Stomach (tissue), 8 donors: ENCODE measurements at regions not wholly inside any gene's neighbourhood (a gene's known extent, or its start where the extent isn't known, plus 50 kb on each side); places are given as distances from the start of the nearest gene placed in this dataset.

Source experiments
- DNase-seq, 2 donors: peaks; one replicate each; pipeline versions ENCODE4 v3.0.0 to v3.0.0-alpha.2; 2013 to 2019
- H3K27ac ChIP-seq, 5 donors: fragments of 200-600 bp in 4 of 5; sonication (generic) in 4 of 5; one replicate each; pipeline ENCODE4 v1.5.1; 2013 to 2019; ENCODE audit warnings: mild to moderate bottlenecking in 1 of 5, moderate library complexity in 1 of 5
- H3K27me3 ChIP-seq, 3 donors: fragments of 200-600 bp; sonication (generic); one replicate each; pipeline ENCODE4 v1.5.1; 2017 to 2019; ENCODE audit warnings: mixed run types in 1 of 3
- H3K36me3 ChIP-seq, 4 donors: fragments of 200-600 bp; sonication (generic); 1 replicate in 3 of 4; 2 replicates in 1 of 4; pipeline ENCODE4 v1.5.1; 2016 to 2019
- H3K4me1 ChIP-seq, 4 donors: fragments of 200-600 bp; sonication (generic); one replicate each; pipeline ENCODE4 v1.5.1; 2016 to 2019
- H3K4me3 ChIP-seq, 4 donors: fragments of 200-600 bp; sonication (generic) in 3 of 4; one replicate each; pipeline ENCODE4 v1.5.1; 2016 to 2019; ENCODE audit warnings: mild to moderate bottlenecking in 1 of 4
- H3K9me3 ChIP-seq, 4 donors: fragments of 200-600 bp; sonication (generic); one replicate each; pipeline ENCODE4 v1.5.1; 2016 to 2019
- CTCF ChIP-seq, 7 experiments: fragments of 450-650 bp in 4 of 7; fragments of 200-600 bp in 3 of 7; sonication (generic) in 3 of 7; IDR thresholded peaks; one replicate each; pipeline ENCODE4 v1.5.1; 2016 to 2019; ENCODE audit warnings: antibody characterized with exemption in 7 of 7, control low read depth in 2 of 7, mild to moderate bottlenecking in 1 of 7
- EP300 ChIP-seq: sonication (generic); formaldehyde crosslinking; IDR thresholded peaks from one replicate; pipeline ENCODE4 v1.6.1; 2017; ENCODE audit warnings: antibody characterized with exemption
- POLR2A ChIP-seq, 4 donors: fragments of 450-650 bp; IDR thresholded peaks; one replicate each; pipeline ENCODE4 v1.6.1; 2016; ENCODE audit warnings: antibody characterized with exemption in 4 of 4, control low read depth in 2 of 4, mild to moderate bottlenecking in 1 of 4, moderate library complexity in 1 of 4
- POLR2AphosphoS5 ChIP-seq, 3 donors: sonication (generic); formaldehyde crosslinking; IDR thresholded peaks; one replicate each; pipeline ENCODE4 v1.6.1; 2016; ENCODE audit warnings: antibody characterized with exemption in 3 of 3
- WGBS, 5 donors: extraction: QIAGEN DNeasy Blood & Tissue Kit in 3 of 5; methylation state at CpG; one replicate each; pipeline versions ENCODE4 v1.1.5 to v1.1.7; 2013 to 2018; 5-methylcytosine and 5-hydroxymethylcytosine counted together
- intact Hi-C: fragments of 100-400 bp; cut with DNase I; formaldehyde crosslinking; loops from one replicate; pipeline ENCODE4 v1.15.1; 2023; ENCODE audit warnings: low total_unique reads
- donor health status: healthy with polysubstance abuse.
- donor health status: Bipolar disorder and iron deficiency.
- donor health status: healthy.

GRCh38 chr6:90703336-90703735, 116.5 kb upstream of the MAP3K7 start:
- H3K4me1 ChIP-seq: no peaks in the 10 kb centered on the region
- no peak overlapping the region for H3K4me3 ChIP-seq
- H3K9me3 ChIP-seq: no peaks in the 10 kb centered on the region
- no peaks in the 10 kb centered on the region for H3K27me3 ChIP-seq
- WGBS, 5 donors: 73 to 84% (median 77%) methylated on average over 7 of the region's 7 CpGs
- intact Hi-C loops: no loop called here
- TF ChIP-seq POLR2AphosphoS5 (IDR thresholded peaks at IDR 0.05): no peak
- no peak for TF ChIP-seq POLR2A (IDR thresholded peaks at IDR 0.05)
- no peak for TF ChIP-seq EP300
- TF ChIP-seq CTCF (IDR thresholded peaks at IDR 0.05): no peak
- no peak overlapping the region for H3K27ac ChIP-seq
- no peaks in the 10 kb centered on the region for H3K36me3 ChIP-seq
- DNase-seq: no peak

GRCh38 chr6:90701926-90702325, 115.1 kb upstream of the MAP3K7 start:
- intact Hi-C loops: no loop called here

GRCh38 chr6:90701146-90701781, 114.4 kb upstream of the MAP3K7 start:
- H3K4me3 ChIP-seq: no peak overlapping the region
- no peak for DNase-seq
- H3K9me3 ChIP-seq: no peaks in the 10 kb centered on the region
- intact Hi-C loops: no loop called here
- no peaks in the 10 kb centered on the region for H3K27me3 ChIP-seq
- no peak for TF ChIP-seq POLR2AphosphoS5 (IDR thresholded peaks at IDR 0.05)
- TF ChIP-seq POLR2A (IDR thresholded peaks at IDR 0.05): no peak
- no peak for TF ChIP-seq CTCF (IDR thresholded peaks at IDR 0.05)
- no peak for TF ChIP-seq EP300
- no peaks in the 10 kb centered on the region for H3K36me3 ChIP-seq
- no peaks in the 10 kb centered on the region for H3K4me1 ChIP-seq
- 48 to 61% (median 53%) methylated on average over 7 of the region's 7 CpGs for WGBS, 5 donors
- H3K27ac ChIP-seq: no peak overlapping the region

More at GRCh38 chr6:90701926-90702325, 115.1 kb upstream of the MAP3K7 start:
- no peaks in the 10 kb centered on the region for H3K4me1 ChIP-seq
- no peaks in the 10 kb centered on the region for H3K9me3 ChIP-seq
- TF ChIP-seq POLR2AphosphoS5 (IDR thresholded peaks at IDR 0.05) (no peak), CTCF (IDR thresholded peaks at IDR 0.05) (no peak), POLR2A (IDR thresholded peaks at IDR 0.05) (no peak), EP300 (no peak)
- H3K36me3 ChIP-seq: no peaks in the 10 kb centered on the region
- H3K27me3 ChIP-seq: no peaks in the 10 kb centered on the region
- H3K27ac ChIP-seq: no peak overlapping the region
- no peak for DNase-seq
- 50 to 88% (median 65%) methylated on average over 1 of the region's 1 CpG for WGBS, 5 donors
- no peak overlapping the region for H3K4me3 ChIP-seq

- intact Hi-C loops: no loop called here
- Histone ChIP-seq H3K4me1 (no peaks in the 10 kb centered on the region), H3K27ac (no peak overlapping the region), H3K4me3 (no peak overlapping the region), H3K9me3 (peaks cover 0 to 6% (median 2%) of the 10 kb centered on the region in 4 donors), H3K27me3 (no peaks in the 10 kb centered on the region), H3K36me3 (no peaks in the 10 kb centered on the region)
- TF ChIP-seq CTCF (IDR thresholded peaks at IDR 0.05) (no peak), EP300 (no peak), POLR2AphosphoS5 (IDR thresholded peaks at IDR 0.05) (no peak), POLR2A (IDR thresholded peaks at IDR 0.05) (no peak)
- DNase-seq: no peak
- WGBS, 5 donors: 79 to 84% (median 82%) methylated on average over 3 of the region's 3 CpGs
These were observed 108.4 kb upstream of the MAP3K7 start for GRCh38 chr6:90695316-90695715.
